Smooth muscle cell (in vitro differentiated cells): ENCODE measurements at regions not wholly inside any gene's neighbourhood (a gene's known extent, or its start where the extent isn't known, plus 50 kb on each side); places are given as distances from the start of the nearest gene placed in this dataset.

Experiments used
- DNase-seq: peaks from one replicate; lab custom pipeline; 2025; ENCODE audit not compliant: unreplicated experiment; lab: John Stamatoyannopoulos, UW
- H2AFZ ChIP-seq: fragments of 200-600 bp; sonication (generic); 2 replicates; pipeline ENCODE4 v1.6.0; 2016; ENCODE audit warnings: antibody characterized with exemption, low read depth, mild to moderate bottlenecking
- H3F3A ChIP-seq: fragments of 200-600 bp; sonication (generic); 2 replicates; pipeline ENCODE4 v1.6.0; 2017; ENCODE audit warnings: antibody characterized with exemption, low read depth
- H3K27ac ChIP-seq: fragments of 200-600 bp; sonication (generic); 2 replicates; pipeline ENCODE4 v1.5.1; 2016; ENCODE audit warnings: low read depth, mild to moderate bottlenecking
- H3K27me3 ChIP-seq: fragments of 200-600 bp; sonication (generic); 2 replicates; pipeline ENCODE4 v1.6.1; 2016; ENCODE audit warnings: low read depth, mild to moderate bottlenecking
- H3K36me3 ChIP-seq: fragments of 200-600 bp; sonication (generic); 2 replicates; pipeline ENCODE4 v1.5.1; 2016; ENCODE audit warnings: low read depth
- H3K4me1 ChIP-seq: fragments of 200-600 bp; sonication (generic); 2 replicates; pipeline ENCODE4 v1.5.1; 2016; ENCODE audit warnings: low read depth
- H3K4me2 ChIP-seq: fragments of 200-600 bp; sonication (generic); 2 replicates; pipeline ENCODE4 v1.6.0; 2016; ENCODE audit warnings: mild to moderate bottlenecking
- H3K4me3 ChIP-seq: fragments of 200-600 bp; sonication (generic); 2 replicates; pipeline ENCODE4 v1.5.1; 2016; ENCODE audit warnings: mild to moderate bottlenecking
- H3K79me2 ChIP-seq: fragments of 200-600 bp; sonication (generic); 2 replicates; pipeline ENCODE4 v1.6.0; 2016; ENCODE audit warnings: low read depth, mild to moderate bottlenecking
- H3K9ac ChIP-seq: fragments of 200-600 bp; sonication (generic); 2 replicates; pipeline ENCODE4 v1.6.0; 2016; ENCODE audit warnings: low read depth
- H3K9me3 ChIP-seq: fragments of 200-600 bp; sonication (generic); replicated peaks from 2 replicates; pipeline ENCODE4 v1.5.1; 2016; ENCODE audit warnings: low read depth
- H4K20me1 ChIP-seq: fragments of 200-600 bp; sonication (generic); 2 replicates; pipeline ENCODE4 v1.6.0; 2016; ENCODE audit warnings: low read depth
- CTCF ChIP-seq: fragments of 200-600 bp; sonication (generic); IDR thresholded peaks from 2 replicates; pipeline ENCODE4 v1.5.1; 2017; ENCODE audit warnings: borderline replicate concordance, mild to moderate bottlenecking, antibody characterized with exemption; ENCODE audit not compliant: insufficient read depth, poor library complexity, severe bottlenecking
- WGBS: methylation state at CpG from one replicate; pipeline ENCODE4 v1.1.7; 2016; ENCODE audit warnings: low lambda C conversion rate; 5-methylcytosine and 5-hydroxymethylcytosine counted together

GRCh38 chr11:43556612-43557375, 123.7 kb upstream of the HSD17B12 start:
- Histone ChIP-seq H3K79me2 (no peaks in the 10 kb centered on the region), H3K9me3 (no peaks in the 10 kb centered on the region), H3K27ac (no peak overlapping the region), H2AFZ (no peak overlapping the region), H3K4me2 (peak overlapping the region; percentile 11), H4K20me1 (no peaks in the 10 kb centered on the region), H3K4me3 (no peak overlapping the region), H3F3A (no peaks in the 10 kb centered on the region), H3K4me1 (peaks cover 29% of the 10 kb centered on the region), H3K36me3 (no peaks in the 10 kb centered on the region), H3K9ac (no peak overlapping the region), H3K27me3 (peaks cover 36% of the 10 kb centered on the region)
- 7% methylated on average over 8 of the region's 10 CpGs for WGBS
- no peak for TF ChIP-seq CTCF
- no peak for DNase-seq

GRCh38 chr11:43557553-43558110, 122.9 kb upstream of the HSD17B12 start:
- Histone ChIP-seq H3K4me3 (no peak overlapping the region), H3K27ac (no peak overlapping the region), H2AFZ (no peak overlapping the region), H3K9ac (no peak overlapping the region), H3K36me3 (no peaks in the 10 kb centered on the region), H3K79me2 (no peaks in the 10 kb centered on the region), H4K20me1 (no peaks in the 10 kb centered on the region), H3K9me3 (no peaks in the 10 kb centered on the region), H3K4me1 (peaks cover 29% of the 10 kb centered on the region), H3K4me2 (peak overlapping the region; percentile 11), H3F3A (no peaks in the 10 kb centered on the region), H3K27me3 (peaks cover 36% of the 10 kb centered on the region)
- DNase-seq = no peak
- 16% methylated on average over 13 of the region's 13 CpGs for WGBS
- TF ChIP-seq CTCF = peak; percentile 19

GRCh38 chr11:43558146-43558545, 122.4 kb upstream of the HSD17B12 start:
- no peak for DNase-seq
- Histone ChIP-seq H3K4me2 (peak overlapping the region; percentile 42), H3K4me3 (no peak overlapping the region), H3F3A (no peaks in the 10 kb centered on the region), H3K4me1 (peaks cover 29% of the 10 kb centered on the region), H3K79me2 (no peaks in the 10 kb centered on the region), H3K36me3 (no peaks in the 10 kb centered on the region), H3K9me3 (no peaks in the 10 kb centered on the region), H2AFZ (no peak overlapping the region), H3K27me3 (peaks cover 36% of the 10 kb centered on the region), H3K27ac (no peak overlapping the region), H3K9ac (no peak overlapping the region), H4K20me1 (no peaks in the 10 kb centered on the region)
- 15% methylated on average over 5 of the region's 5 CpGs for WGBS
- TF ChIP-seq CTCF = no peak

GRCh38 chr11:43558556-43559127, 121.9 kb upstream of the HSD17B12 start:
- no peak for TF ChIP-seq CTCF
- H3K36me3 ChIP-seq = no peaks in the 10 kb centered on the region
- DNase-seq = no peak
- H3K27me3 ChIP-seq = peaks cover 36% of the 10 kb centered on the region
- H3F3A ChIP-seq = no peaks in the 10 kb centered on the region
- H3K27ac ChIP-seq = no peak overlapping the region
- no peaks in the 10 kb centered on the region for H4K20me1 ChIP-seq
- peaks cover 29% of the 10 kb centered on the region for H3K4me1 ChIP-seq
- peak overlapping the region; percentile 42 for H3K4me2 ChIP-seq
- H2AFZ ChIP-seq = no peak overlapping the region
- H3K9me3 ChIP-seq = no peaks in the 10 kb centered on the region
- H3K4me3 ChIP-seq = no peak overlapping the region
- no peak overlapping the region for H3K9ac ChIP-seq
- 12% methylated on average over 8 of the region's 8 CpGs for WGBS
- H3K79me2 ChIP-seq = no peaks in the 10 kb centered on the region
